ENCODE measurements at regions not wholly inside any gene's neighbourhood (a gene's known extent, or its start where the extent isn't known, plus 50 kb on each side); places are given as distances from the start of the nearest gene placed in this dataset.

DNA sequence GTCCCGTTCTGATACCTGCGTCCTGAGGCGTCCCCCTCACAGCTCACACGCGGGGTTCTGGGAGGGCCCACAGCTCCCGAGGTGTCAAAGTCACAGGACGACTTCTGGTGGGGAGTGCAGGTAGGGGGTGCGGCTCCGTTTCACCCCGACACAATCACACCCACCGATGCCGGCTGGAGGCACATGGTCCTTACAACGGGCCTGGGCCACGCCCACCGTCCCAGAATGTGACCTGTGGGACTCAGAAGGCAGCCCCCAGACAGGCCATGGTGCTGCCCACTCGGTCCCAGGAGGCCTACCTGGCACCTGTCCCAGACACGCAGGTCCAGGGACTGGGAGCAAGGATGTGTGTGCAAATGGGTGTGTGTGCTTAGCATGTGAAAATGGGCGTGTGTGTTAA lies 86.0 kb downstream of the UNCX start:
- TF ChIP-seq, protein P1, sequence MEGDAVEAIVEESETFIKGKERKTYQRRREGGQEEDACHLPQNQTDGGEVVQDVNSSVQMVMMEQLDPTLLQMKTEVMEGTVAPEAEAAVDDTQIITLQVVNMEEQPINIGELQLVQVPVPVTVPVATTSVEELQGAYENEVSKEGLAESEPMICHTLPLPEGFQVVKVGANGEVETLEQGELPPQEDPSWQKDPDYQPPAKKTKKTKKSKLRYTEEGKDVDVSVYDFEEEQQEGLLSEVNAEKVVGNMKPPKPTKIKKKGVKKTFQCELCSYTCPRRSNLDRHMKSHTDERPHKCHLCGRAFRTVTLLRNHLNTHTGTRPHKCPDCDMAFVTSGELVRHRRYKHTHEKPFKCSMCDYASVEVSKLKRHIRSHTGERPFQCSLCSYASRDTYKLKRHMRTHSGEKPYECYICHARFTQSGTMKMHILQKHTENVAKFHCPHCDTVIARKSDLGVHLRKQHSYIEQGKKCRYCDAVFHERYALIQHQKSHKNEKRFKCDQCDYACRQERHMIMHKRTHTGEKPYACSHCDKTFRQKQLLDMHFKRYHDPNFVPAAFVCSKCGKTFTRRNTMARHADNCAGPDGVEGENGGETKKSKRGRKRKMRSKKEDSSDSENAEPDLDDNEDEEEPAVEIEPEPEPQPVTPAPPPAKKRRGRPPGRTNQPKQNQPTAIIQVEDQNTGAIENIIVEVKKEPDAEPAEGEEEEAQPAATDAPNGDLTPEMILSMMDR (IDR thresholded peaks at IDR 0.05; ENCODE audit: extremely low read depth in 1 of 2, insufficient read depth in 1 of 2, low read depth in 1 of 2, low read length in 2 of 2), result no peak
- TF ChIP-seq, protein P2, sequence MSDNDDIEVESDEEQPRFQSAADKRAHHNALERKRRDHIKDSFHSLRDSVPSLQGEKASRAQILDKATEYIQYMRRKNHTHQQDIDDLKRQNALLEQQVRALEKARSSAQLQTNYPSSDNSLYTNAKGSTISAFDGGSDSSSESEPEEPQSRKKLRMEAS (IDR thresholded peaks at IDR 0.05; ENCODE audit: insufficient read depth, insufficient read length), result no peak
